Gastrocnemius medialis (tissue), 4 donors: ENCODE measurements at regions not wholly inside any gene's neighbourhood (a gene's known extent, or its start where the extent isn't known, plus 50 kb on each side); places are given as distances from the start of the nearest gene placed in this dataset.
"Not testable (repeated sequence)": the region's sequence is repeated elsewhere in the genome, so short reads cannot be mapped to it uniquely, and the experiment has no call there.

Experiments used
- ATAC-seq, 2 donors: fragments of 150-250 bp; one replicate each; pipeline ENCODE4 v1.9.1; 2016
- DNase-seq, 2 donors: peaks; one replicate each; pipeline ENCODE4 v3.0.0-alpha.2; 2019
- H3K27ac ChIP-seq, 4 donors: fragments of 200-600 bp; sonication (generic); 1 replicate in 1 of 4; 2 replicates in 3 of 4; pipeline ENCODE4 v1.5.1; 2016 to 2018; ENCODE audit warnings: mild to moderate bottlenecking in 2 of 4, moderate library complexity in 1 of 4
- H3K27me3 ChIP-seq, 3 donors: fragments of 200-600 bp; sonication (generic) in 2 of 3; 1 replicate in 1 of 3; 2 replicates in 2 of 3; pipeline versions ENCODE4 v1.5.1 to v1.6.0; 2016 to 2019; ENCODE audit warnings: mild to moderate bottlenecking in 1 of 3, moderate library complexity in 1 of 3
- H3K36me3 ChIP-seq, 2 donors: fragments of 200-600 bp; sonication (generic) in 1 of 2; one replicate each; pipeline ENCODE4 v1.5.1; 2017 to 2018
- H3K4me1 ChIP-seq, 2 donors: fragments of 200-600 bp; sonication (generic) in 1 of 2; one replicate each; pipeline ENCODE4 v1.5.1; 2016 to 2017; ENCODE audit warnings: mild to moderate bottlenecking in 2 of 2
- H3K4me3 ChIP-seq, 4 donors: fragments of 200-600 bp; sonication (generic) in 3 of 4; 1 replicate in 1 of 4; 2 replicates in 3 of 4; pipeline ENCODE4 v1.5.1; 2016 to 2019; ENCODE audit warnings: mild to moderate bottlenecking in 2 of 4
- H3K9me3 ChIP-seq, 3 donors: fragments of 200-600 bp; sonication (generic) in 2 of 3; 1 replicate in 1 of 3; 2 replicates in 2 of 3; pipeline ENCODE4 v1.5.1; 2016 to 2019
- POLR2A ChIP-seq, 2 donors: fragments of 450-650 bp; IDR thresholded peaks; one replicate each; pipeline ENCODE4 v1.6.1; 2017; ENCODE audit warnings: antibody characterized with exemption in 2 of 2, mild to moderate bottlenecking in 2 of 2, moderate library complexity in 2 of 2
- in situ Hi-C, 4 donors: fragments of 200-750 bp; cut with MboI; loops; one replicate each; pipeline versions ENCODE4 v1.15.0 to v1.8.0; 2017; ENCODE audit warnings: low sequenced_read_pairs in 4 of 4
- intact Hi-C: fragments of 100-400 bp; cut with DNase I; formaldehyde crosslinking; loops from one replicate; pipeline ENCODE4 v1.15.1; 2023; ENCODE audit warnings: low total_unique reads
- TF ChIP-seq, protein P1 (sequence below), 5 experiments: fragments of 450-650 bp in 3 of 5; fragments of 200-600 bp in 2 of 5; sonication (generic) in 2 of 5; IDR thresholded peaks in 4 of 5; conservative IDR thresholded peaks in 1 of 5; 1 replicate in 4 of 5; 2 replicates in 1 of 5; pipeline ENCODE4 v1.5.1; 2016 to 2019; ENCODE audit warnings: antibody characterized with exemption in 5 of 5, mild to moderate bottlenecking in 3 of 5, moderate library complexity in 3 of 5

DNA sequence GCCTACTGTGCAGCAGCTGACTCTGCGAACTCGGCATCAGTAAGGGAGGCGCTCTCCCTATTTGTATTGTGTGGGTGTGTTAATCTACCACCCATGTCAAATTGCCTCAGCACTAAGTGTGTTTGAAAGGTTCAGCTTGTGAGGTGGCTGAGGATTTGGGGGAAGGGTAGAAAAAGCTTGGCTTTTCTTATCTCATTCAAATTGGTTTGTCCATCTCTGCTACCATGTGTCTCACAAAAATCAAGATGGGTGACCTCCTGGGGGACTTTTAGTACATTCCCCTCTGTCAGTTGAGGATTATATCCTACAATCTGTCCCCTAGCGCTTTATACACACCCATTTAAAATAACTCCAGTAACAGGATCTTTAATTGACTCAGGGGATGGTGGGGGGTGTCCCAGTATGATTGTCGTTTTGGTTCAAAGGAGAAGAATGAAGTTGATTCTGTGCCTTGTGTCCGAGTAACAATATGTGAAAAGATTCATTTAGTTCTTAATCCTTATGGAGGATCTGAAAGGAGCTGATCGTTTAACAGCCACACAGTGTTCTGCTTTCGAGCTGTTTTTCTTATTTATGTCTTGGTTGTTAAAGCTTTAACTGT lies 609.6 kb downstream of the PKHD1 start:
- intact Hi-C loops, result no loop called here
- Histone ChIP-seq H3K4me1 (no peaks in the 10 kb centered on the region), H3K27ac (no peak overlapping the region), H3K27me3 (no peaks in the 10 kb centered on the region), H3K36me3 (no peaks in the 10 kb centered on the region), H3K9me3 (no peaks in the 10 kb centered on the region), H3K4me3 (no peak overlapping the region)
- ATAC-seq (no peak), DNase-seq (no peak)
- in situ Hi-C loops, result no loop called here
- TF ChIP-seq, protein P1, sequence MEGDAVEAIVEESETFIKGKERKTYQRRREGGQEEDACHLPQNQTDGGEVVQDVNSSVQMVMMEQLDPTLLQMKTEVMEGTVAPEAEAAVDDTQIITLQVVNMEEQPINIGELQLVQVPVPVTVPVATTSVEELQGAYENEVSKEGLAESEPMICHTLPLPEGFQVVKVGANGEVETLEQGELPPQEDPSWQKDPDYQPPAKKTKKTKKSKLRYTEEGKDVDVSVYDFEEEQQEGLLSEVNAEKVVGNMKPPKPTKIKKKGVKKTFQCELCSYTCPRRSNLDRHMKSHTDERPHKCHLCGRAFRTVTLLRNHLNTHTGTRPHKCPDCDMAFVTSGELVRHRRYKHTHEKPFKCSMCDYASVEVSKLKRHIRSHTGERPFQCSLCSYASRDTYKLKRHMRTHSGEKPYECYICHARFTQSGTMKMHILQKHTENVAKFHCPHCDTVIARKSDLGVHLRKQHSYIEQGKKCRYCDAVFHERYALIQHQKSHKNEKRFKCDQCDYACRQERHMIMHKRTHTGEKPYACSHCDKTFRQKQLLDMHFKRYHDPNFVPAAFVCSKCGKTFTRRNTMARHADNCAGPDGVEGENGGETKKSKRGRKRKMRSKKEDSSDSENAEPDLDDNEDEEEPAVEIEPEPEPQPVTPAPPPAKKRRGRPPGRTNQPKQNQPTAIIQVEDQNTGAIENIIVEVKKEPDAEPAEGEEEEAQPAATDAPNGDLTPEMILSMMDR (IDR thresholded peaks at IDR 0.05 in 4 of 5, conservative IDR thresholded peaks at IDR 0.05 in 1 of 5), result no peak
- no peak for TF ChIP-seq POLR2A (IDR thresholded peaks at IDR 0.05)

DNA sequence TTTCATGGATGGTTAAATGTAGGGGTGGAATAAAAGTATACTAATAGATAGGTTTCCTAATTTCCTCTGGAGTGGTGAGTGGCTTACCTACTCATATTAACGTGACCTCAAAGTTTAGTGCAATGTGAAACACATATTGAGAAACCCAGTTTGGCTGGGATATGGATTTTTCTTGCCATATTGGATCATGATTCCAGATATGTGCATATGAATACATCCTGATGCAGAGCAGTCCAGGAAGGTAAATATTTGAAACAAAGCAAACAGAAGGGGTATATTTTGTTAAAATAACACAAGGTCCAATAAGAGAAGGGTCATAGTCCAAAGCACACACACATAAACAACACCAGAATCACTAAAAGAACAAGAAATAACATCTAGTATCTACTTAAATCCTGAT lies 608.1 kb downstream of the PKHD1 start:
- Histone ChIP-seq H3K27ac (no peak overlapping the region), H3K4me1 (no peaks in the 10 kb centered on the region), H3K9me3 (no peaks in the 10 kb centered on the region), H3K27me3 (no peaks in the 10 kb centered on the region), H3K4me3 (no peak overlapping the region), H3K36me3 (no peaks in the 10 kb centered on the region)
- no peak for ATAC-seq
- intact Hi-C loops, result no loop called here
- DNase-seq, result no peak
- in situ Hi-C loops, result no loop called here
- no peak for TF ChIP-seq POLR2A (IDR thresholded peaks at IDR 0.05)
- TF ChIP-seq, protein P1 (IDR thresholded peaks at IDR 0.05 in 4 of 5, conservative IDR thresholded peaks at IDR 0.05 in 1 of 5), result no peak

DNA sequence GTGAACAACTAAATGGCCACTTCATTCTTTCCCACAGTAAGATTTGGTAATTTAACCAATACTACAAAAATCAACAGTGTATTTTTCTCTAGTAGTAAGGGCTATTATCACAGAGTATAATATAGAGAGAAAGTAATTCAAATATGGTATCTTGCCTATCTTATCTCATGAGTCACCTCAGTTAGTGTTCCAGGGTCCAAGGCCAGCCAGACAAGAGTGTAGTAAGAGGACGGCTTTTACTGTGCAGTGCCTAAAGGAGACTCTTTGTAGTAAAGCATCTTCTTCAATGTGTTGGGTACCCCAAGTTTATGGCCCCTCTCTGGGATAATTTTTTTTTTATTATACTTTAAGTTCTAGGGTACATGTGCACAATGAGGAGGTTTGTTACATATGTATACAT lies 607.4 kb downstream of the PKHD1 start:
- no peaks in the 10 kb centered on the region for H3K4me1 ChIP-seq
- H3K27me3 ChIP-seq, result no peaks in the 10 kb centered on the region
- no peak for ATAC-seq
- DNase-seq, result no peak
- intact Hi-C loops, result no loop called here
- H3K36me3 ChIP-seq, result no peaks in the 10 kb centered on the region
- in situ Hi-C loops, result no loop called here
- no peak overlapping the region for H3K4me3 ChIP-seq
- no peak overlapping the region for H3K27ac ChIP-seq
- no peak for TF ChIP-seq POLR2A (IDR thresholded peaks at IDR 0.05)
- TF ChIP-seq, protein P1 (IDR thresholded peaks at IDR 0.05 in 4 of 5, conservative IDR thresholded peaks at IDR 0.05 in 1 of 5), result no peak
- no peaks in the 10 kb centered on the region for H3K9me3 ChIP-seq

DNA sequence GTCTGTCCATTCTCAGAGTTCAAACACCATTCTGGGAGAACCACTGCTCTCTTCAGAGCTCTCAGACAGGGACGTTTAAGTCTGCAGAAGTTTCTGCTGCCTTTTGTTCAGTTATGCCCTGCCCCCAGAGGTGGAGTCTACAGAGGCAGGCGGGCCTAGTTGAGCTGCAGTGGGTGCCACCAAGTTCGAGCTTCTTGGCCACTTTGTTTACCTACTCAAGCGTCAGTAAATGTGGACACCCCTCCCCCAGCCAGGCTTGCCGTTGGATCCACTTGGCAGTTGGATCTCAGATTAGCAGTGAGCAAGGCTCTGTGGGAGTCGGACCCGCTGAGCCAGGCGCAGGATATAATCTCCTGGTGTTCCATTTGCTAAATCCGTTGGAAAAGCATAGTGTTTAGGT lies 601.5 kb downstream of the PKHD1 start:
- DNase-seq, H3K27me3 ChIP-seq, H3K9me3 ChIP-seq, in situ Hi-C loops, intact Hi-C loops, H3K4me3 ChIP-seq, H3K4me1 ChIP-seq, H3K36me3 ChIP-seq, H3K27ac ChIP-seq, ATAC-seq: not testable (repeated sequence)

DNA sequence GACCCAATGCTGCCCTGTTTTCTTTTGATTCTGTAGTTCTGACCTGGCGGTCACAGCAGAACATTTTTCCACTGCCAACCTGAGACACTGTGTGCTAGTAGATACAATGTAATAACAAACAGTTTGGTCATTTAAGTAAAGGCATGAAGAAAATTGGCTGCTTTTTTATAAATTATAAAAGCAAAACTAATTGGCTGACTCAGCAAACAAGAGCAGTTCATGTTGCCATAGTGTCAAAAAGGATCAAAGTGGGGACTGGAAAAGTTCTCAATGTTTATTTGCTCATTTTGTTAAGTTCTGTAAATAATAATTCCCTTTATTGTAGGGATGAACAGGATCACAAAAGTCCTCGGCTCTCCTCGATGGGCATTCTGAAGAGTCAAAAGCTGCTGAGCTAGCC lies 599.5 kb downstream of the PKHD1 start:
- no peaks in the 10 kb centered on the region for H3K27me3 ChIP-seq
- DNase-seq (no peak), ATAC-seq (no peak)
- H3K27ac ChIP-seq, result no peak overlapping the region
- no peak overlapping the region for H3K4me3 ChIP-seq
- TF ChIP-seq POLR2A (IDR thresholded peaks at IDR 0.05), result no peak
- TF ChIP-seq, protein P1 (IDR thresholded peaks at IDR 0.05 in 4 of 5, conservative IDR thresholded peaks at IDR 0.05 in 1 of 5), result no peak
- no peaks in the 10 kb centered on the region for H3K4me1 ChIP-seq
- no peaks in the 10 kb centered on the region for H3K9me3 ChIP-seq
- intact Hi-C loops, result no loop called here
- in situ Hi-C loops, result no loop called here
- H3K36me3 ChIP-seq, result no peaks in the 10 kb centered on the region
